Mucosa of rectum (tissue), 2 donors: ENCODE measurements at regions not wholly inside any gene's neighbourhood (a gene's known extent, or its start where the extent isn't known, plus 50 kb on each side); places are given as distances from the start of the nearest gene placed in this dataset.

Experiments
- H3K27ac ChIP-seq, 2 donors: one replicate each; pipeline ENCODE4 v1.7.0; 2013; ENCODE audit warnings: inconsistent platforms in 2 of 2, low read depth in 2 of 2, low read length in 2 of 2
- H3K27me3 ChIP-seq, 2 donors: one replicate each; pipeline ENCODE4 v1.7.0; 2013; ENCODE audit warnings: low read length in 2 of 2; ENCODE audit not compliant: control insufficient read depth in 2 of 2, insufficient read depth in 2 of 2
- H3K36me3 ChIP-seq, 2 donors: one replicate each; pipeline ENCODE4 v1.7.0; 2013; ENCODE audit warnings: low read length in 2 of 2; ENCODE audit not compliant: control insufficient read depth in 2 of 2, insufficient read depth in 2 of 2
- H3K4me1 ChIP-seq, 2 donors: one replicate each; pipeline ENCODE4 v1.7.0; 2013; ENCODE audit warnings: low read length in 2 of 2, mild to moderate bottlenecking in 1 of 2; ENCODE audit not compliant: control insufficient read depth in 2 of 2, insufficient read depth in 2 of 2
- H3K4me3 ChIP-seq, 2 donors: one replicate each; pipeline ENCODE4 v1.7.0; 2013; ENCODE audit warnings: low read length in 2 of 2
- H3K9ac ChIP-seq, 2 donors: one replicate each; pipeline ENCODE4 v1.7.0; 2013; ENCODE audit warnings: low read length in 2 of 2, low read depth in 1 of 2, mild to moderate bottlenecking in 1 of 2
- H3K9me3 ChIP-seq, 2 donors: one replicate each; pipeline ENCODE4 v1.7.0; 2013; ENCODE audit warnings: low read length in 2 of 2; ENCODE audit not compliant: control insufficient read depth in 2 of 2
- donor health status: healthy.
- donor health status: Normal muscosa, but diverticular disease.

GRCh38 chr18:46411191-46411828 is 245.7 kb downstream of the LOXHD1 start:
- Histone ChIP-seq H3K9me3 (no peaks in the 10 kb centered on the region), H3K9ac (no peak overlapping the region), H3K27ac (no peak overlapping the region), H3K27me3 (no peaks in the 10 kb centered on the region), H3K36me3 (no peaks in the 10 kb centered on the region), H3K4me1 (no peaks in the 10 kb centered on the region), H3K4me3 (no peak overlapping the region)

DNA sequence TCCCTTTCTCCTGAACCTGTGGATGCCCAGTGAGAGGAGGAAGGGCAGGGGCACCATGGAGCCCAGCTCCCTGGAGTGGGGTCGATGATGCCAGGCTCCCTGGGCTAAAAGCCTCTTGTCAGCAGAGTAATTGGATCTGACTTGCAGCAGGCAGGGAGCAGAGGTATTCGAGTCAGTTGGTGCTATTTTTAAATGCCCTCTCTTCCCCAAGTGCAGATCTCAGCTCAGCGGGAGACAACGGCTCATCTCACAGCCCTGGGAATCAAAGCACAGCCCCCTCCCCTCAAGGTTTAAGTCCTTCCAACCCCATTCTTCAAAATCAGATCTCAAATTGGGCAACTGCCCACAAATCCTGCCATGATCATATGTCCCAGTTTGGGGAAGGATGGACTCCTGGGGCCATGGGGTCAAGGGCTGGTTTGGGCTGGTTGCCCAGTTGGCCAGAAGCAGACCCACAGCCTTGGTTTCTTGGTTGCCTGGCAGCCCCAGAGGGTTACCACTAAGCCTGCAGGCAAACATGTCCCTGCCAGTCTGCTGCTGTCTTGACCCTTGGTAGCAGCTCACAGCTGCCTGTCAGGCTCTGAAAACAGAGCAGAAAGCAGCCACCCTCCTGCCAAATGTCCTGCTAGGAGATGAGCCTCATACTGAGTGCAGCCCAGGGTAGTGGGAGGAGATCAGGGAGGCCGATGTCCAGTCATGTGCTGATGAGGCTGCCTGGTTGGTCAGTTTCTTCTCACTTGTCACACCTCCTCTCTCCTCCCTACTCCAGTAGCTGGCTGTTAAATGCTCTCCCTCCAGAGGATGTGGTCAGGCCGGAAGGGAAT is 244.9 kb downstream of the LOXHD1 start:
- H3K9ac ChIP-seq = no peak overlapping the region
- no peak overlapping the region for H3K27ac ChIP-seq
- no peaks in the 10 kb centered on the region for H3K27me3 ChIP-seq
- H3K36me3 ChIP-seq = no peaks in the 10 kb centered on the region
- H3K4me3 ChIP-seq = no peak overlapping the region
- H3K4me1 ChIP-seq = no peaks in the 10 kb centered on the region
- H3K9me3 ChIP-seq = no peaks in the 10 kb centered on the region

- H3K9ac ChIP-seq = no peak overlapping the region
- H3K4me1 ChIP-seq = no peaks in the 10 kb centered on the region
- H3K27me3 ChIP-seq = no peaks in the 10 kb centered on the region
- no peak overlapping the region for H3K4me3 ChIP-seq
- no peaks in the 10 kb centered on the region for H3K9me3 ChIP-seq
- H3K36me3 ChIP-seq = no peaks in the 10 kb centered on the region
- H3K27ac ChIP-seq = no peak overlapping the region
Measured at GRCh38 chr18:46412916-46413315, 244.1 kb downstream of the LOXHD1 start.

- no peaks in the 10 kb centered on the region for H3K9me3 ChIP-seq
- H3K36me3 ChIP-seq = no peaks in the 10 kb centered on the region
- no peak overlapping the region for H3K27ac ChIP-seq
- H3K9ac ChIP-seq = no peak overlapping the region
- no peaks in the 10 kb centered on the region for H3K4me1 ChIP-seq
- H3K4me3 ChIP-seq = no peak overlapping the region
- H3K27me3 ChIP-seq = no peaks in the 10 kb centered on the region
Measured at GRCh38 chr18:46413684-46414083, 243.3 kb downstream of the LOXHD1 start.

- Histone ChIP-seq H3K4me1 (no peaks in the 10 kb centered on the region), H3K9ac (no peak overlapping the region)
Measured at GRCh38 chr18:46414863-46415262, 242.2 kb downstream of the LOXHD1 start.

DNA sequence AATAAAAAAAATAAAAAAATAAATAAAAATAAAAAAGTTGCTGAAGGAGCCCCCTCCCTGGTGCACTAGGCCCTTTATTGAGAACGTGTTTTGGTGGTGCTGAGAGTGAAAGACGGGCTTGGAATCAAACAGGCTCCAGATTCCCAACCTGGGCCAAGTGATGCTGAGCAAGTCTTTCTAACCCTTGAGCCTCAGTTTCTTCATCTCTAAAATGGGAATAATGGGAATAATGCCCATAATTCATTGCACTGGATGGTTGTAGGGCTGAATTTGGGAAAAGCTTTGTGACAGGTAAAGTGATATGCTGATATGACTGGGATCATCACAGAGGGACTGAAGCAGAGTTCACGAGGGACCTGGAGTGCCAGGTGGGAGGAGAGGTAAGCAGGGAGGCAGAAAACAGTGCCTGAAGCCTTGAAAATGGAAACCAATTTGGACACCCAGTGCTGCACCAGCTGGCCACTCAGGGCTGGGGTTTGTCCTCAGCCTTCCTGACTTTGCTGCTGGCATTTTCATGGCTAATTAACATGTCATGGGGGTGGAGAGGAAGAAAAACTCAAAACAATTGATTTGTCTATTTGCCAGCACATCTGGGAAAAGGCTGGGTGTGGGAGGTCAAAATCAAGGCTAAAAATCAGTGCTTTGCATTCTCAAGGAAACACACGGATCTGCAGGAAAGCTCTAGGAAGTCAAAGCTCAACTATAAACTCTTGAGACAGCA is 241.3 kb downstream of the LOXHD1 start:
- Histone ChIP-seq H3K9ac (no peak overlapping the region), H3K27ac (no peak overlapping the region), H3K27me3 (no peaks in the 10 kb centered on the region), H3K4me1 (no peaks in the 10 kb centered on the region), H3K4me3 (no peak overlapping the region), H3K36me3 (no peaks in the 10 kb centered on the region), H3K9me3 (no peaks in the 10 kb centered on the region)

More at GRCh38 chr18:46414863-46415262, 242.2 kb downstream of the LOXHD1 start:
- no peak overlapping the region for H3K4me3 ChIP-seq
- H3K27ac ChIP-seq = no peak overlapping the region
- H3K9me3 ChIP-seq = no peaks in the 10 kb centered on the region
- H3K36me3 ChIP-seq = no peaks in the 10 kb centered on the region
- H3K27me3 ChIP-seq = no peaks in the 10 kb centered on the region

DNA sequence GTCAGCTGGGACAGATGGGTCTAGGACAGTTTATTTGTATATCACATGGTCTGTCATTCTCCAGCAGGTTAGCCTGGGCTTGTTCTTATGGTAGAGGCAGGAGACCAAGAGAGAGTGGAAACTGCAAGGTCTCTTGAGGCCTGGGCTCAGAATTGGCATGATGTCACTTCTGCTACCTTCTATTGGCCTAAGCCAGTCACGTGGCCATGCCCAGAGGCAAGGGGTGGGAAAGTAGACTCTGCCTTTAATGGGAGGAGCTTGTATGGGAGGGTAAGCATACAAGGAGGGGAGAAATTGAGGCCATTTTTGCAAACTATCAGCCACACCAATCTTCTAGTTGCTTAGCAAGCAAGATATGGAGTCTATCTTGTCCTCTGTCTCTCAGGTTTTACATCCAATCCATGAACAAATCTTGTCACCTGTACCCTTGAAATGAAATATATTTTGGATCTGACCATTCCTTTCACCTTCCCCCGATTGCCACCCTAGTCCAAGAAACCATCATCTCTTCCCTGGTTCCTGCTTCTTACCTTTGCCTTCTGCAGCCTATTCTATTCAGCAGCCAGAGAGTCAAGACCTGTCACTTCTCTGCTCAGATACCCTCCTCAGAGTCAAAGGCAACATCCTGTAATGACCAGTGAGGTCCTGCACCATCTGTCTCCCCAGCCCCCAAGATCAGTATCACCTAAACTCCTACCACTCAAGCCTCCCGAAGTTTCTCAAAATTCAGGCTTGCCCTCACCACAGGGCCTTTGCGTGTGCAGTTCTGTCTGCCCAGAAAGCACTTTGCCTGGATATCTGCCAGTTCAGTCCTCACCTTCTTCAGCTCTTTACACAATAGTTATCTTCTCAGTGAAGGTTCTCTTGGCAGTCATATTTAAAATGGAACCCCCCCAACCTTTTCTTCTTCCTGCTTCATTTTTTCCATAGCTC is 240.0 kb downstream of the LOXHD1 start:
- H3K27ac ChIP-seq = no peak overlapping the region
- no peaks in the 10 kb centered on the region for H3K9me3 ChIP-seq
- no peaks in the 10 kb centered on the region for H3K27me3 ChIP-seq
- no peaks in the 10 kb centered on the region for H3K36me3 ChIP-seq
- H3K4me1 ChIP-seq = no peaks in the 10 kb centered on the region
- H3K9ac ChIP-seq = no peak overlapping the region
- H3K4me3 ChIP-seq = no peak overlapping the region

DNA sequence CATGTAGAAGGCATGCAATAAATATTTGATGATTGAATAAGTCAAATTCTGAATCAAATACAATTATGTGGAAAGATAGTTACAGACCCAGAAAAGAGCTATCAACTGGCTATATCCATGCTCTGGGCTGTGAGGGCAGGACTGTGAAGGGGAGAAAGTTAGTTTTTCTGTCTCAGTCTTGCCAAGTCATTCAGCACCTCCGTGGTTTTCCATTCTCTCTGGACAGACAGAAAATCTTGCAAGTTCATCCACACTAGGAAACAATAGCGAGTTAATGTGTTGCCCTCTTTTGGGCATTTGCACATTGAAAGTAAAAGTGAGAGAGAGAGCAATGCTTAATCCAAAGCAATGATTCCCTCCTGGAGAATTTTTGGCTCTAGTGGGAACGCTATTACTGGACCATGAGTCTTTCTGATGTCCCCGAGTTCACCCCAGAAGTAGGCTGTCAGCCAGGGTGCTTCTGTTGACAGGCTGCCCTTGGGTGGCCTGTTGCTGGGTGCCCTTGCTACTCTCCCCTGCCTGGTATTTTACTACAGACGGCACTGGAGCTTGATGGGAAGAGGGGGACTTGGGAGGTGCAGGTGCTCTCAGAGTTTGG is 238.3 kb downstream of the LOXHD1 start:
- no peaks in the 10 kb centered on the region for H3K27me3 ChIP-seq
- H3K27ac ChIP-seq = no peak overlapping the region
- no peaks in the 10 kb centered on the region for H3K36me3 ChIP-seq
- H3K4me3 ChIP-seq = no peak overlapping the region
- H3K4me1 ChIP-seq = no peaks in the 10 kb centered on the region
- H3K9ac ChIP-seq = no peak overlapping the region
- no peaks in the 10 kb centered on the region for H3K9me3 ChIP-seq

DNA sequence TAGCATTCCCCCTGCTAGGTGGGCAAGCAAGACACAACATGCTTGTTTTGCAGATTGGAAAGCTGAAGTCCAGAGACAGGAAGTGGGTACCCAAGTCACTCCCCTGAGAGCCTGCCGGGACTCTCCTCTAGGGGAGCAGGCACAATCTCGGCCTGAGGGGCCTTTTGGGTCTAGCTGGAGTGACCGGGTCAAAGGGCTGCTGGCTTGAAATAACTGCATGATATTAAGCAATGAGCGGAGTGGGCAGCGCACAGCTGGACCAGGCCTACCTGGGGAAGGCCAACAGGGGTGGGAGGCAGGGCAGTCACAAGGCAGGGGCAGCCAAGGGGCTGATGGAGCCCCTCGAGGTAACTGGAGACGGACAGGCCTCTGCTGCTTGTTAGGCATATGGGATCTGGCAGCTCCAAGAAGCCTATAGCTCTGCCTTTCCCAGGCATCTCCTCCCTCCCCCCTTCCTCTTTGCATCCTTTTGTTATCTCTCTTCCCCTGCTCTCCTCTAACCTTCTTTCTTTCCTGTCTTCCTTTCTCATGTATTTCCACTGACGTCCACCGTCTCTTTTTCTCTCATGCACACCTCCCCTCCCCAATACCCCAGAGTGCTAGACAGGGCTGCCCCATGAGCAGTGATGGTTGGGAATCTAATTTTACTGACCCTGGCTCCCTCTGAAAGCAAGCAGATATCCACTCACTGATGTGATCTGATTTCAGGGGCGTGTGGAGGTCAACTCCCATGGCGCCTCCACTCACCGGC is 237.5 kb downstream of the LOXHD1 start:
- Histone ChIP-seq H3K4me3 (no peak overlapping the region), H3K4me1 (no peaks in the 10 kb centered on the region), H3K9ac (no peak overlapping the region), H3K27me3 (no peaks in the 10 kb centered on the region), H3K27ac (no peak overlapping the region), H3K9me3 (no peaks in the 10 kb centered on the region), H3K36me3 (no peaks in the 10 kb centered on the region)
